Right kidney (tissue), 1 donor: ENCODE measurements at regions not wholly inside any gene's neighbourhood (a gene's known extent, or its start where the extent isn't known, plus 50 kb on each side); places are given as distances from the start of the nearest gene placed in this dataset.
"Not testable (repeated sequence)": the region's sequence is repeated elsewhere in the genome, so short reads cannot be mapped to it uniquely, and the experiment has no call there.

Source experiments
- DNase-seq: peaks from one replicate; pipeline ENCODE4 v3.0.0-alpha.2; 2016

GRCh38 chr1:233477359-233477758 lies 136.5 kb upstream of the KCNK1 start:
- DNase-seq = no peak

- no peak for DNase-seq
Observed at GRCh38 chr1:233478611-233479010, 135.3 kb upstream of the KCNK1 start.

- DNase-seq = no peak
Observed at GRCh38 chr1:233479110-233479890, 134.6 kb upstream of the KCNK1 start.

- no peak for DNase-seq
Observed at GRCh38 chr1:233480198-233480597, 133.7 kb upstream of the KCNK1 start.

GRCh38 chr1:233482388-233482787 lies 131.5 kb upstream of the KCNK1 start:
- DNase-seq = no peak

- no peak for DNase-seq
Observed at GRCh38 chr1:233485385-233485784, 128.5 kb upstream of the KCNK1 start.

GRCh38 chr1:233485809-233486398 lies 128.0 kb upstream of the KCNK1 start:
- no peak for DNase-seq

GRCh38 chr1:233487408-233487807 lies 126.5 kb upstream of the KCNK1 start:
- no peak for DNase-seq

GRCh38 chr1:233489411-233489810 lies 124.5 kb upstream of the KCNK1 start:
- no peak for DNase-seq

GRCh38 chr1:233490488-233490887 lies 123.4 kb upstream of the KCNK1 start:
- no peak for DNase-seq

GRCh38 chr1:233491953-233492620 lies 121.8 kb upstream of the KCNK1 start:
- DNase-seq = no peak

GRCh38 chr1:233496993-233497392 lies 116.9 kb upstream of the KCNK1 start:
- no peak for DNase-seq

- DNase-seq = no peak
Observed at GRCh38 chr1:233497679-233498078, 116.2 kb upstream of the KCNK1 start.

- DNase-seq = no peak
Observed at GRCh38 chr1:233500106-233500505, 113.8 kb upstream of the KCNK1 start.

GRCh38 chr1:233503366-233503954 lies 110.4 kb upstream of the KCNK1 start:
- no peak for DNase-seq

GRCh38 chr1:233505130-233505529 lies 108.8 kb upstream of the KCNK1 start:
- DNase-seq = no peak

- not testable (repeated sequence) for DNase-seq
Observed at GRCh38 chr1:233505889-233506288, 108.0 kb upstream of the KCNK1 start.

GRCh38 chr1:233509526-233509925 lies 104.4 kb upstream of the KCNK1 start:
- no peak for DNase-seq

- DNase-seq = no peak
Observed at GRCh38 chr1:233512538-233512937, 101.4 kb upstream of the KCNK1 start.

GRCh38 chr1:233513431-233513830 lies 100.5 kb upstream of the KCNK1 start:
- DNase-seq = no peak

- DNase-seq = no peak
Observed at GRCh38 chr1:233514946-233515391, 98.9 kb upstream of the KCNK1 start.

GRCh38 chr1:233516732-233517131 lies 97.2 kb upstream of the KCNK1 start:
- no peak for DNase-seq

GRCh38 chr1:233518344-233518743 lies 95.6 kb upstream of the KCNK1 start:
- DNase-seq = no peak
